NT2/D1 (cell line): ENCODE measurements at regions not wholly inside any gene's neighbourhood (a gene's known extent, or its start where the extent isn't known, plus 50 kb on each side); places are given as distances from the start of the nearest gene placed in this dataset.
A peak's percentile ranks its signal among the peaks of the same experiment; 100 is the strongest.

Experiments
- DNase-seq: peaks from one replicate; pipeline ENCODE4 v3.0.0-alpha.2; 2011; ENCODE audit warnings: low read depth, low spot score
- H3K27me3 ChIP-seq: 2 replicates; pipeline ENCODE4 v1.6.0; 2011; ENCODE audit warnings: mild to moderate bottlenecking; ENCODE audit not compliant: insufficient read length, insufficient read depth
- H3K36me3 ChIP-seq: 2 replicates; pipeline ENCODE4 v1.6.1; 2011; ENCODE audit warnings: mild to moderate bottlenecking, low read length, mixed read lengths; ENCODE audit not compliant: insufficient read depth, insufficient read length
- H3K4me1 ChIP-seq: 2 replicates; pipeline ENCODE4 v1.5.1; 2011; ENCODE audit not compliant: insufficient read depth, insufficient read length
- H3K4me3 ChIP-seq: 2 replicates; pipeline ENCODE4 v1.5.1; 2011; ENCODE audit warnings: low read depth; ENCODE audit not compliant: insufficient read length
- H3K9ac ChIP-seq: 2 replicates; pipeline ENCODE4 v1.6.0; 2011; ENCODE audit warnings: low read depth; ENCODE audit not compliant: insufficient read length
- H3K9me3 ChIP-seq: 2 replicates; pipeline ENCODE4 v1.5.1; 2011; ENCODE audit warnings: mild to moderate bottlenecking, low read length; ENCODE audit not compliant: insufficient read depth
- SUZ12 ChIP-seq: IDR thresholded peaks from 2 replicates; pipeline ENCODE4 v1.6.1; 2011; ENCODE audit not compliant: insufficient read length, insufficient read depth; ENCODE audit errors: extremely low read depth
- YY1 ChIP-seq: IDR thresholded peaks from 2 replicates; pipeline ENCODE4 v1.6.1; 2011; ENCODE audit not compliant: insufficient read length, insufficient read depth
- ZNF274 ChIP-seq: IDR thresholded peaks from 2 replicates; pipeline ENCODE4 v1.6.1; 2011; ENCODE audit warnings: mild to moderate bottlenecking, low read depth, low read length

- no peak for DNase-seq
- Histone ChIP-seq H3K9me3 (peaks cover 10% of the 10 kb centered on the region), H3K27me3 (no peaks in the 10 kb centered on the region), H3K4me1 (no peaks in the 10 kb centered on the region), H3K4me3 (no peak overlapping the region), H3K36me3 (no peaks in the 10 kb centered on the region), H3K9ac (no peak overlapping the region)
- TF ChIP-seq YY1 (no peak), SUZ12 (no peak), ZNF274 (no peak)
Observed at GRCh38 chr2:192487636-192488035, 292.9 kb upstream of the TMEFF2 start.

- no peaks in the 10 kb centered on the region for H3K36me3 ChIP-seq
Observed at GRCh38 chr2:192484903-192485302, 290.2 kb upstream of the TMEFF2 start.

GRCh38 chr2:192480984-192481383, 286.3 kb upstream of the TMEFF2 start:
- Histone ChIP-seq H3K36me3 (no peaks in the 10 kb centered on the region), H3K4me1 (no peaks in the 10 kb centered on the region), H3K4me3 (no peak overlapping the region), H3K9ac (no peak overlapping the region), H3K27me3 (no peaks in the 10 kb centered on the region), H3K9me3 (peaks cover 2% of the 10 kb centered on the region)
- no peak for DNase-seq
- no peak for TF ChIP-seq ZNF274
- TF ChIP-seq SUZ12 = no peak
- TF ChIP-seq YY1 = no peak

More at GRCh38 chr2:192484903-192485302, 290.2 kb upstream of the TMEFF2 start:
- H3K27me3 ChIP-seq = no peaks in the 10 kb centered on the region
- no peak for TF ChIP-seq SUZ12
- no peak for TF ChIP-seq YY1
- TF ChIP-seq ZNF274 = no peak
- H3K9ac ChIP-seq = no peak overlapping the region
- peak; percentile 13 for DNase-seq
- H3K4me1 ChIP-seq = no peaks in the 10 kb centered on the region
- peaks cover 10% of the 10 kb centered on the region for H3K9me3 ChIP-seq
- no peak overlapping the region for H3K4me3 ChIP-seq

GRCh38 chr2:192473331-192473730, 278.6 kb upstream of the TMEFF2 start:
- Histone ChIP-seq H3K9me3 (no peaks in the 10 kb centered on the region), H3K4me3 (no peak overlapping the region), H3K9ac (no peak overlapping the region), H3K36me3 (no peaks in the 10 kb centered on the region), H3K27me3 (no peaks in the 10 kb centered on the region), H3K4me1 (no peaks in the 10 kb centered on the region)
- TF ChIP-seq SUZ12 (no peak), YY1 (no peak), ZNF274 (no peak)
- DNase-seq = no peak

- Histone ChIP-seq H3K4me1 (no peaks in the 10 kb centered on the region), H3K9ac (no peak overlapping the region), H3K4me3 (no peak overlapping the region), H3K9me3 (no peaks in the 10 kb centered on the region), H3K27me3 (no peaks in the 10 kb centered on the region), H3K36me3 (no peaks in the 10 kb centered on the region)
- TF ChIP-seq YY1 (no peak), SUZ12 (no peak), ZNF274 (no peak)
- no peak for DNase-seq
Observed at GRCh38 chr2:192471982-192472381, 277.2 kb upstream of the TMEFF2 start.

GRCh38 chr2:192469612-192470011, 274.9 kb upstream of the TMEFF2 start:
- DNase-seq = no peak
- H3K9me3 ChIP-seq = no peaks in the 10 kb centered on the region
- H3K4me3 ChIP-seq = no peak overlapping the region
- TF ChIP-seq SUZ12 = no peak
- TF ChIP-seq YY1 = no peak
- no peak for TF ChIP-seq ZNF274
- H3K4me1 ChIP-seq = no peaks in the 10 kb centered on the region
- no peaks in the 10 kb centered on the region for H3K36me3 ChIP-seq
- H3K9ac ChIP-seq = no peak overlapping the region
- H3K27me3 ChIP-seq = no peaks in the 10 kb centered on the region

- no peak for TF ChIP-seq ZNF274
- Histone ChIP-seq H3K9ac (no peak overlapping the region), H3K36me3 (no peaks in the 10 kb centered on the region), H3K4me1 (no peaks in the 10 kb centered on the region), H3K9me3 (no peaks in the 10 kb centered on the region), H3K27me3 (no peaks in the 10 kb centered on the region), H3K4me3 (no peak overlapping the region)
- no peak for DNase-seq
Observed at GRCh38 chr2:192467953-192468660, 273.4 kb upstream of the TMEFF2 start.

- Histone ChIP-seq H3K27me3 (no peaks in the 10 kb centered on the region), H3K9me3 (no peaks in the 10 kb centered on the region), H3K36me3 (no peaks in the 10 kb centered on the region), H3K4me3 (no peak overlapping the region), H3K9ac (no peak overlapping the region), H3K4me1 (no peaks in the 10 kb centered on the region)
- DNase-seq = no peak
- no peak for TF ChIP-seq YY1
- no peak for TF ChIP-seq SUZ12
Observed at GRCh38 chr2:192465141-192465540, 270.4 kb upstream of the TMEFF2 start.
